ENCODE measurements at regions not wholly inside any gene's neighbourhood (a gene's known extent, or its start where the extent isn't known, plus 50 kb on each side); places are given as distances from the start of the nearest gene placed in this dataset.

GRCh38 chr21:32114419-32115035 is 164.3 kb downstream of the MIS18A start:
- no peak for TF ChIP-seq CTCF (conservative IDR thresholded peaks at IDR 0.05; ENCODE audit: low read depth, low read length)
- no peak overlapping the region for H3K4me3 ChIP-seq (ENCODE audit: low read depth, low read length)
- no peak for DNase-seq (ENCODE audit: low read depth)

GRCh38 chr21:32113486-32113885 is 165.4 kb downstream of the MIS18A start:
- no peak for TF ChIP-seq CTCF (conservative IDR thresholded peaks at IDR 0.05; ENCODE audit: low read depth, low read length)
- H3K4me3 ChIP-seq (ENCODE audit: low read depth, low read length), result no peak overlapping the region
- no peak for DNase-seq (ENCODE audit: low read depth)

GRCh38 chr21:32112195-32112594 is 166.7 kb downstream of the MIS18A start:
- no peak for TF ChIP-seq CTCF (conservative IDR thresholded peaks at IDR 0.05; ENCODE audit: low read depth, low read length)
- no peak for DNase-seq (ENCODE audit: low read depth)
- no peak overlapping the region for H3K4me3 ChIP-seq (ENCODE audit: low read depth, low read length)

GRCh38 chr21:32108566-32108965 is 170.3 kb downstream of the MIS18A start:
- TF ChIP-seq CTCF (conservative IDR thresholded peaks at IDR 0.05; ENCODE audit: low read depth, low read length), result no peak
- no peak overlapping the region for H3K4me3 ChIP-seq (ENCODE audit: low read depth, low read length)
- DNase-seq (ENCODE audit: low read depth), result no peak

GRCh38 chr21:32103361-32103760 is 175.5 kb downstream of the MIS18A start:
- no peak for DNase-seq (ENCODE audit: low read depth)
- H3K4me3 ChIP-seq (ENCODE audit: low read depth, low read length), result no peak overlapping the region
- TF ChIP-seq CTCF (conservative IDR thresholded peaks at IDR 0.05; ENCODE audit: low read depth, low read length), result no peak

- DNase-seq (ENCODE audit: low read depth), result no peak
- H3K4me3 ChIP-seq (ENCODE audit: low read depth, low read length), result no peak overlapping the region
- no peak for TF ChIP-seq CTCF (conservative IDR thresholded peaks at IDR 0.05; ENCODE audit: low read depth, low read length)
Observed at GRCh38 chr21:32102426-32102825, 176.4 kb downstream of the MIS18A start.

GRCh38 chr21:32101277-32101676 is 177.6 kb downstream of the MIS18A start:
- DNase-seq (ENCODE audit: low read depth), result no peak
- TF ChIP-seq CTCF (conservative IDR thresholded peaks at IDR 0.05; ENCODE audit: low read depth, low read length), result no peak
- H3K4me3 ChIP-seq (ENCODE audit: low read depth, low read length), result no peak overlapping the region
